Inferior parietal cortex (tissue), 1 donor: ENCODE measurements at regions not wholly inside any gene's neighbourhood (a gene's known extent, or its start where the extent isn't known, plus 50 kb on each side); places are given as distances from the start of the nearest gene placed in this dataset.

Source experiments
- DNase-seq: peaks from one replicate; pipeline ENCODE4 v3.0.0-alpha.2; 2016; ENCODE audit errors: extremely low spot score

GRCh38 chr1:232555494-232556210, 74.3 kb downstream of the SIPA1L2 start:
- DNase-seq, result no peak

GRCh38 chr1:232554409-232554808, 75.5 kb downstream of the SIPA1L2 start:
- DNase-seq, result no peak

GRCh38 chr1:232553809-232554208, 76.1 kb downstream of the SIPA1L2 start:
- no peak for DNase-seq

- no peak for DNase-seq
Measured at GRCh38 chr1:232553050-232553754, 76.7 kb downstream of the SIPA1L2 start.

GRCh38 chr1:232551386-232551785, 78.5 kb downstream of the SIPA1L2 start:
- DNase-seq, result no peak

- DNase-seq, result no peak
Measured at GRCh38 chr1:232550007-232550406, 79.9 kb downstream of the SIPA1L2 start.

GRCh38 chr1:232548691-232549090, 81.2 kb downstream of the SIPA1L2 start:
- no peak for DNase-seq

- DNase-seq, result no peak
Measured at GRCh38 chr1:232547938-232548484, 81.9 kb downstream of the SIPA1L2 start.

- DNase-seq, result no peak
Measured at GRCh38 chr1:232542633-232543593, 87.0 kb downstream of the SIPA1L2 start.

GRCh38 chr1:232538943-232539302, 91.0 kb downstream of the SIPA1L2 start:
- DNase-seq, result no peak

GRCh38 chr1:232538224-232538942, 91.5 kb downstream of the SIPA1L2 start:
- DNase-seq, result no peak

GRCh38 chr1:232534552-232535517, 95.1 kb downstream of the SIPA1L2 start:
- no peak for DNase-seq

GRCh38 chr1:232533328-232533727, 96.6 kb downstream of the SIPA1L2 start:
- DNase-seq, result no peak

- no peak for DNase-seq
Measured at GRCh38 chr1:232532901-232533300, 97.0 kb downstream of the SIPA1L2 start.

- DNase-seq, result no peak
Measured at GRCh38 chr1:232531291-232531690, 98.6 kb downstream of the SIPA1L2 start.

GRCh38 chr1:232529747-232530146, 100.2 kb downstream of the SIPA1L2 start:
- DNase-seq, result no peak

GRCh38 chr1:232528472-232529089, 101.4 kb downstream of the SIPA1L2 start:
- no peak for DNase-seq

GRCh38 chr1:232524056-232524455, 105.9 kb downstream of the SIPA1L2 start:
- no peak for DNase-seq

GRCh38 chr1:232522189-232522588, 107.7 kb downstream of the SIPA1L2 start:
- DNase-seq, result no peak

- no peak for DNase-seq
Measured at GRCh38 chr1:232521660-232522059, 108.3 kb downstream of the SIPA1L2 start.
